Natural killer cell (primary cell): ENCODE measurements at regions not wholly inside any gene's neighbourhood (a gene's known extent, or its start where the extent isn't known, plus 50 kb on each side); places are given as distances from the start of the nearest gene placed in this dataset.

Experiments
- ATAC-seq, 3 donors: fragments of 150-1000 bp in 2 of 3; fragments of 200-7000 bp in 1 of 3; cut with Tn5 transposase; 1 replicate in 1 of 3; 2 replicates in 2 of 3; pipeline ENCODE4 v1.10.0; 2021; ENCODE audit warnings: mild to moderate bottlenecking in 2 of 3, moderate library complexity in 2 of 3
- DNase-seq, 2 donors: peaks; one replicate each; pipeline versions ENCODE4 v3.0.0 to v3.0.0-alpha.2; 2013 to 2021; ENCODE audit warnings: mixed read lengths in 1 of 2
- H3K27ac ChIP-seq: one replicate; pipeline ENCODE4 v1.5.1; 2013; ENCODE audit warnings: mild to moderate bottlenecking, low read length
- H3K27me3 ChIP-seq: one replicate; pipeline ENCODE4 v1.6.1; 2013; ENCODE audit warnings: low read length; ENCODE audit not compliant: control insufficient read depth, insufficient read depth
- H3K36me3 ChIP-seq: one replicate; pipeline ENCODE4 v1.6.1; 2013; ENCODE audit warnings: low read length; ENCODE audit not compliant: control insufficient read depth, insufficient read depth
- H3K4me1 ChIP-seq: one replicate; pipeline ENCODE4 v1.6.1; 2013; ENCODE audit warnings: low read length; ENCODE audit not compliant: control insufficient read depth, insufficient read depth
- H3K4me3 ChIP-seq: one replicate; pipeline ENCODE4 v1.5.1; 2013; ENCODE audit warnings: low read length
- H3K9me3 ChIP-seq: one replicate; pipeline ENCODE4 v1.6.1; 2013; ENCODE audit warnings: low read length; ENCODE audit not compliant: control insufficient read depth, insufficient read depth
- H3K27ac Mint-ChIP-seq, 2 donors: one replicate each; pipeline ENCODE4 v1.8.0; 2022; ENCODE audit warnings: mild to moderate bottlenecking in 2 of 2, mixed read lengths in 2 of 2, moderate library complexity in 1 of 2
- H3K27me3 Mint-ChIP-seq, 2 donors: one replicate each; pipeline ENCODE4 v1.8.0; 2022; ENCODE audit warnings: low read depth in 2 of 2, mixed read lengths in 2 of 2
- H3K36me3 Mint-ChIP-seq: one replicate; pipeline ENCODE4 v1.8.0; 2022; ENCODE audit warnings: mixed read lengths
- H3K4me1 Mint-ChIP-seq, 2 donors: one replicate each; pipeline ENCODE4 v1.8.0; 2022; ENCODE audit warnings: mixed read lengths in 2 of 2
- H3K4me3 Mint-ChIP-seq: one replicate; pipeline ENCODE4 v1.8.0; 2022; ENCODE audit warnings: mild to moderate bottlenecking, moderate library complexity, mixed read lengths
- H3K9me3 Mint-ChIP-seq, 2 donors: one replicate each; pipeline ENCODE4 v1.8.0; 2022; ENCODE audit warnings: mixed read lengths in 2 of 2
- CTCF ChIP-seq: fragments of 200-600 bp; IDR thresholded peaks from one replicate; pipeline ENCODE4 v1.8.0; 2022; ENCODE audit warnings: antibody characterized with exemption
- WGBS: methylation state at CpG from one replicate; pipeline ENCODE4 v1.1.7; 2013; ENCODE audit warnings: missing lambda C conversion rate; ENCODE audit not compliant: insufficient coverage; 5-methylcytosine and 5-hydroxymethylcytosine counted together
- intact Hi-C: fragments of 100-400 bp; cut with micrococcal nuclease; formaldehyde crosslinking; loops from one replicate; pipeline ENCODE4 v1.14.2; 2022

GRCh38 chr18:6493194-6493593 lies 78.5 kb upstream of the L3MBTL4 start:
- intact Hi-C loops = no loop called here
- TF ChIP-seq CTCF = no peak
- no peak overlapping the region for H3K4me3 ChIP-seq
- ATAC-seq = no peak
- no peak overlapping the region for H3K27ac Mint-ChIP-seq
- no peaks in the 10 kb centered on the region for H3K4me1 Mint-ChIP-seq
- H3K36me3 ChIP-seq = no peaks in the 10 kb centered on the region
- H3K4me1 ChIP-seq = no peaks in the 10 kb centered on the region
- no peaks in the 10 kb centered on the region for H3K36me3 Mint-ChIP-seq
- H3K9me3 Mint-ChIP-seq = no peaks in the 10 kb centered on the region
- H3K27me3 Mint-ChIP-seq = peaks cover 9 to 16% of the 10 kb centered on the region in 2 donors
- H3K27ac ChIP-seq = no peak overlapping the region
- WGBS = 96% methylated on average over 5 of the region's 5 CpGs
- no peaks in the 10 kb centered on the region for H3K27me3 ChIP-seq
- no peak for DNase-seq
- H3K4me3 Mint-ChIP-seq = no peak overlapping the region
- no peaks in the 10 kb centered on the region for H3K9me3 ChIP-seq

GRCh38 chr18:6495536-6495935 lies 80.8 kb upstream of the L3MBTL4 start:
- H3K9me3 Mint-ChIP-seq = no peaks in the 10 kb centered on the region
- H3K9me3 ChIP-seq = no peaks in the 10 kb centered on the region
- no peaks in the 10 kb centered on the region for H3K27me3 ChIP-seq
- intact Hi-C loops = no loop called here
- no peak for TF ChIP-seq CTCF
- H3K36me3 ChIP-seq = no peaks in the 10 kb centered on the region
- no peak overlapping the region for H3K4me3 Mint-ChIP-seq
- 76% methylated on average over 4 of the region's 5 CpGs for WGBS
- no peak overlapping the region for H3K4me3 ChIP-seq
- no peak overlapping the region for H3K27ac Mint-ChIP-seq
- ATAC-seq (no peak), DNase-seq (no peak)
- H3K27me3 Mint-ChIP-seq = peaks cover 3 to 14% of the 10 kb centered on the region in 2 donors
- no peaks in the 10 kb centered on the region for H3K36me3 Mint-ChIP-seq
- H3K27ac ChIP-seq = no peak overlapping the region
- H3K4me1 Mint-ChIP-seq = no peaks in the 10 kb centered on the region
- H3K4me1 ChIP-seq = no peaks in the 10 kb centered on the region

GRCh38 chr18:6497543-6497942 lies 82.8 kb upstream of the L3MBTL4 start:
- Histone ChIP-seq H3K27ac (no peak overlapping the region), H3K36me3 (no peaks in the 10 kb centered on the region), H3K4me3 (no peak overlapping the region), H3K9me3 (no peaks in the 10 kb centered on the region), H3K4me1 (no peaks in the 10 kb centered on the region), H3K27me3 (no peaks in the 10 kb centered on the region)
- no peaks in the 10 kb centered on the region for H3K4me1 Mint-ChIP-seq
- 82% methylated on average over 2 of the region's 4 CpGs for WGBS
- no peak overlapping the region for H3K4me3 Mint-ChIP-seq
- peaks cover 7 to 26% of the 10 kb centered on the region in 2 donors for H3K27me3 Mint-ChIP-seq
- no peak overlapping the region for H3K27ac Mint-ChIP-seq
- ATAC-seq = no peak
- H3K36me3 Mint-ChIP-seq = no peaks in the 10 kb centered on the region
- TF ChIP-seq CTCF = no peak
- intact Hi-C loops = no loop called here
- no peaks in the 10 kb centered on the region for H3K9me3 Mint-ChIP-seq
- DNase-seq = no peak

GRCh38 chr18:6498289-6498856 lies 83.7 kb upstream of the L3MBTL4 start:
- DNase-seq (no peak), ATAC-seq (no peak)
- Mint-ChIP-seq H3K4me1 (no peaks in the 10 kb centered on the region), H3K36me3 (no peaks in the 10 kb centered on the region), H3K9me3 (no peaks in the 10 kb centered on the region), H3K27me3 (peaks cover 7 to 27% of the 10 kb centered on the region in 2 donors), H3K27ac (no peak overlapping the region), H3K4me3 (no peak overlapping the region)
- H3K36me3 ChIP-seq = no peaks in the 10 kb centered on the region
- H3K27ac ChIP-seq = no peak overlapping the region
- no peaks in the 10 kb centered on the region for H3K4me1 ChIP-seq
- intact Hi-C loops = no loop called here
- TF ChIP-seq CTCF = no peak
- H3K4me3 ChIP-seq = no peak overlapping the region
- H3K27me3 ChIP-seq = no peaks in the 10 kb centered on the region
- WGBS = no CpG with 5 or more reads among the region's 2 CpGs
- no peaks in the 10 kb centered on the region for H3K9me3 ChIP-seq
